HEK293 (cell line): ENCODE measurements at regions not wholly inside any gene's neighbourhood (a gene's known extent, or its start where the extent isn't known, plus 50 kb on each side); places are given as distances from the start of the nearest gene placed in this dataset.
A peak's percentile ranks its signal among the peaks of the same experiment; 100 is the strongest.
"Not testable (repeated sequence)": the region's sequence is repeated elsewhere in the genome, so short reads cannot be mapped to it uniquely, and the experiment has no call there.

Experiments used
- CTCF ChIA-PET: fragments of 350-600 bp; formaldehyde crosslinking; extraction: SDS; loops from one replicate; lab custom pipeline; 2021; ENCODE audit warnings: antibody characterized with exemption; lab: Yijun Ruan, JAX
- POLR2A ChIA-PET: fragments of 300-600 bp; formaldehyde crosslinking; extraction: SDS; loops from one replicate; lab custom pipeline; 2020; ENCODE audit warnings: antibody characterized with exemption, inconsistent platforms; lab: Yijun Ruan, JAX
- H3K27ac ChIP-seq: fragments of 200-500 bp; sonication (Bioruptor generic); 2 replicates; pipeline ENCODE4 v1.5.1; 2014; ENCODE audit warnings: low read depth, low read length, control low read depth, inconsistent platforms; ENCODE audit errors: extremely low read depth
- H3K36me3 ChIP-seq, 2 experiments: fragments of 200-500 bp in 1 of 2; sonication (Bioruptor generic) in 1 of 2; 1 replicate in 1 of 2; 2 replicates in 1 of 2; pipeline ENCODE4 v1.5.1; 2014 to 2017; ENCODE audit warnings: inconsistent platforms in 2 of 2, low read length in 2 of 2; ENCODE audit not compliant: control insufficient read depth in 2 of 2, insufficient read depth in 1 of 2
- H3K4me1 ChIP-seq: fragments of 200-500 bp; sonication (Bioruptor generic); 2 replicates; pipeline ENCODE4 v1.5.1; 2014; ENCODE audit warnings: mild to moderate bottlenecking, low read length, inconsistent platforms; ENCODE audit not compliant: control insufficient read depth, insufficient read depth
- H3K4me3 ChIP-seq: 2 replicates; pipeline ENCODE4 v1.5.1; 2011; ENCODE audit warnings: low read depth, mild to moderate bottlenecking, control low read depth, low read length, moderate library complexity
- H3K9me3 ChIP-seq: fragments of 200-500 bp; sonication (Bioruptor generic); 2 replicates; pipeline ENCODE4 v1.5.1; 2014; ENCODE audit warnings: low read depth, low read length, inconsistent platforms; ENCODE audit not compliant: control insufficient read depth, insufficient read depth
- PRDM1 ChIP-seq: fragments of 450-650 bp; formaldehyde crosslinking; IDR thresholded peaks from 2 replicates; pipeline ENCODE4; 2016; ENCODE audit warnings: missing biosample characterization, missing genetic modification characterization
- SETDB1 ChIP-seq: IDR thresholded peaks from one replicate; pipeline ENCODE4 v1.6.1; 2017; ENCODE audit warnings: mild to moderate bottlenecking, low read length, moderate library complexity, mixed read lengths; ENCODE audit not compliant: insufficient read length
- TRIM28 ChIP-seq: IDR thresholded peaks from 2 replicates; pipeline ENCODE4 v1.6.1; 2011; ENCODE audit warnings: low read length, control low read depth, borderline replicate concordance
- ZFP69B ChIP-seq: fragments of 450-650 bp; formaldehyde crosslinking; IDR thresholded peaks from 2 replicates; pipeline ENCODE4 v1.5.1; 2016; ENCODE audit warnings: missing biosample characterization, missing genetic modification characterization
- ZNF121 ChIP-seq: fragments of 450-650 bp; formaldehyde crosslinking; IDR thresholded peaks from 2 replicates; pipeline ENCODE4 v1.5.1; 2016; ENCODE audit warnings: missing biosample characterization, missing genetic modification characterization
- ZNF202 ChIP-seq: fragments of 450-650 bp; formaldehyde crosslinking; IDR thresholded peaks from 2 replicates; pipeline ENCODE4 v1.5.1; 2016; ENCODE audit warnings: missing biosample characterization, missing genetic modification characterization, borderline replicate concordance
- ZNF221 ChIP-seq: fragments of 450-650 bp; formaldehyde crosslinking; IDR thresholded peaks from 2 replicates; pipeline ENCODE4 v1.5.1; 2017; ENCODE audit warnings: missing biosample characterization, missing genetic modification characterization, borderline replicate concordance
- ZNF311 ChIP-seq: fragments of 450-650 bp; formaldehyde crosslinking; IDR thresholded peaks from 2 replicates; pipeline ENCODE4 v1.5.1; 2017; ENCODE audit warnings: missing biosample characterization, missing genetic modification characterization, borderline replicate concordance
- ZNF37A ChIP-seq: fragments of 450-650 bp; IDR thresholded peaks from 2 replicates; pipeline ENCODE4 v1.5.1; 2018; ENCODE audit warnings: missing biosample characterization, missing genetic modification characterization
- ZNF391 ChIP-seq: fragments of 450-650 bp; formaldehyde crosslinking; IDR thresholded peaks from 2 replicates; pipeline ENCODE4 v1.5.1; 2016; ENCODE audit warnings: low read depth, missing biosample characterization, missing genetic modification characterization, borderline replicate concordance
- ZNF416 ChIP-seq: fragments of 450-650 bp; formaldehyde crosslinking; IDR thresholded peaks from 2 replicates; pipeline ENCODE4 v1.5.1; 2016; ENCODE audit warnings: missing biosample characterization, missing genetic modification characterization
- ZNF433 ChIP-seq: fragments of 450-650 bp; formaldehyde crosslinking; IDR thresholded peaks from 2 replicates; pipeline ENCODE4 v1.5.1; 2016; ENCODE audit warnings: missing biosample characterization, missing genetic modification characterization, low read depth
- ZNF473 ChIP-seq: fragments of 450-650 bp; formaldehyde crosslinking; IDR thresholded peaks from 2 replicates; pipeline ENCODE4 v1.5.1; 2017; ENCODE audit warnings: missing biosample characterization, missing genetic modification characterization
- ZNF585B ChIP-seq: fragments of 450-650 bp; formaldehyde crosslinking; IDR thresholded peaks from 2 replicates; pipeline ENCODE4 v1.5.1; 2016; ENCODE audit warnings: missing biosample characterization, missing genetic modification characterization
- ZNF621 ChIP-seq: fragments of 450-650 bp; formaldehyde crosslinking; IDR thresholded peaks from 2 replicates; pipeline ENCODE4 v1.5.1; 2017; ENCODE audit warnings: missing biosample characterization, missing genetic modification characterization
- ZNF654 ChIP-seq: fragments of 450-650 bp; formaldehyde crosslinking; IDR thresholded peaks from 2 replicates; pipeline ENCODE4 v1.5.1; 2016; ENCODE audit warnings: low read depth, missing biosample characterization, missing genetic modification characterization
- ZNF776 ChIP-seq: fragments of 450-650 bp; formaldehyde crosslinking; IDR thresholded peaks from 2 replicates; pipeline ENCODE4 v1.5.0; 2017; ENCODE audit warnings: missing biosample characterization, missing genetic modification characterization, borderline replicate concordance
- TF ChIP-seq, protein P1 (sequence below): fragments of 450-650 bp; formaldehyde crosslinking; IDR thresholded peaks from 2 replicates; pipeline ENCODE4 v1.5.1; 2016; ENCODE audit warnings: missing biosample characterization, missing genetic modification characterization, borderline replicate concordance
- TF ChIP-seq, protein P2 (sequence below): fragments of 450-650 bp; formaldehyde crosslinking; IDR thresholded peaks from 2 replicates; pipeline ENCODE4 v1.5.1; 2016; ENCODE audit warnings: missing biosample characterization, missing genetic modification characterization
- TF ChIP-seq, protein P3 (sequence below): fragments of 450-650 bp; formaldehyde crosslinking; IDR thresholded peaks from 2 replicates; pipeline ENCODE4 v1.5.1; 2016; ENCODE audit warnings: missing biosample characterization, missing genetic modification characterization
- TF ChIP-seq, protein P4 (sequence below): IDR thresholded peaks from 2 replicates; pipeline ENCODE4 v1.6.1; 2011; ENCODE audit warnings: mild to moderate bottlenecking, low read depth, low read length, borderline replicate concordance
- TF ChIP-seq, protein P5 (sequence below): fragments of 450-650 bp; formaldehyde crosslinking; IDR thresholded peaks from 2 replicates; pipeline ENCODE4 v1.5.1; 2016; ENCODE audit warnings: missing biosample characterization, missing genetic modification characterization

DNA sequence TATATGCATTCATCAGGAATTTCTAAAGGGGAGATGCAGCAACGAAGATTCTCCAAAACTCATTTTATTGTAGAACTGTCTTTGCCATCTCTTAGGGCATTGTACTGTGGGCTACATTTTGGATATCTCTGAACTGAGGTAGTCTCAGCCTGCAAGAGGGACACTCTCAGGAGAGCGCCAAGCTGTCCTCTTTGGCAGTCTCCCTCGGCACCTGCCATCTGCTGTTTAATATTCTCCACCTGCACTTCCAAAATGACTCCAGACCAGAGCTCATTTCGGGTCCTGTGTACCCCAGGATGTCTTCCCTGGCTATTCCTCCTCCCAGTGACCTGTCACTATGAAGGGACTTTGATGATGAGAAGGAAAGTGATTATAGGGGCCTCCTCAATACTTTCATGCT is 356.3 kb upstream of the C1orf174 start (continued):
- TF ChIP-seq, protein P1, sequence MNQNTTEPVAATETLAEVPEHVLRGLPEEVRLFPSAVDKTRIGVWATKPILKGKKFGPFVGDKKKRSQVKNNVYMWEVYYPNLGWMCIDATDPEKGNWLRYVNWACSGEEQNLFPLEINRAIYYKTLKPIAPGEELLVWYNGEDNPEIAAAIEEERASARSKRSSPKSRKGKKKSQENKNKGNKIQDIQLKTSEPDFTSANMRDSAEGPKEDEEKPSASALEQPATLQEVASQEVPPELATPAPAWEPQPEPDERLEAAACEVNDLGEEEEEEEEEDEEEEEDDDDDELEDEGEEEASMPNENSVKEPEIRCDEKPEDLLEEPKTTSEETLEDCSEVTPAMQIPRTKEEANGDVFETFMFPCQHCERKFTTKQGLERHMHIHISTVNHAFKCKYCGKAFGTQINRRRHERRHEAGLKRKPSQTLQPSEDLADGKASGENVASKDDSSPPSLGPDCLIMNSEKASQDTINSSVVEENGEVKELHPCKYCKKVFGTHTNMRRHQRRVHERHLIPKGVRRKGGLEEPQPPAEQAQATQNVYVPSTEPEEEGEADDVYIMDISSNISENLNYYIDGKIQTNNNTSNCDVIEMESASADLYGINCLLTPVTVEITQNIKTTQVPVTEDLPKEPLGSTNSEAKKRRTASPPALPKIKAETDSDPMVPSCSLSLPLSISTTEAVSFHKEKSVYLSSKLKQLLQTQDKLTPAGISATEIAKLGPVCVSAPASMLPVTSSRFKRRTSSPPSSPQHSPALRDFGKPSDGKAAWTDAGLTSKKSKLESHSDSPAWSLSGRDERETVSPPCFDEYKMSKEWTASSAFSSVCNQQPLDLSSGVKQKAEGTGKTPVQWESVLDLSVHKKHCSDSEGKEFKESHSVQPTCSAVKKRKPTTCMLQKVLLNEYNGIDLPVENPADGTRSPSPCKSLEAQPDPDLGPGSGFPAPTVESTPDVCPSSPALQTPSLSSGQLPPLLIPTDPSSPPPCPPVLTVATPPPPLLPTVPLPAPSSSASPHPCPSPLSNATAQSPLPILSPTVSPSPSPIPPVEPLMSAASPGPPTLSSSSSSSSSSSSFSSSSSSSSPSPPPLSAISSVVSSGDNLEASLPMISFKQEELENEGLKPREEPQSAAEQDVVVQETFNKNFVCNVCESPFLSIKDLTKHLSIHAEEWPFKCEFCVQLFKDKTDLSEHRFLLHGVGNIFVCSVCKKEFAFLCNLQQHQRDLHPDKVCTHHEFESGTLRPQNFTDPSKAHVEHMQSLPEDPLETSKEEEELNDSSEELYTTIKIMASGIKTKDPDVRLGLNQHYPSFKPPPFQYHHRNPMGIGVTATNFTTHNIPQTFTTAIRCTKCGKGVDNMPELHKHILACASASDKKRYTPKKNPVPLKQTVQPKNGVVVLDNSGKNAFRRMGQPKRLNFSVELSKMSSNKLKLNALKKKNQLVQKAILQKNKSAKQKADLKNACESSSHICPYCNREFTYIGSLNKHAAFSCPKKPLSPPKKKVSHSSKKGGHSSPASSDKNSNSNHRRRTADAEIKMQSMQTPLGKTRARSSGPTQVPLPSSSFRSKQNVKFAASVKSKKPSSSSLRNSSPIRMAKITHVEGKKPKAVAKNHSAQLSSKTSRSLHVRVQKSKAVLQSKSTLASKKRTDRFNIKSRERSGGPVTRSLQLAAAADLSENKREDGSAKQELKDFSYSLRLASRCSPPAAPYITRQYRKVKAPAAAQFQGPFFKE (tag by site-specific recombination) = no peak
- TF ChIP-seq, all 188 proteins: peak for 0

DNA sequence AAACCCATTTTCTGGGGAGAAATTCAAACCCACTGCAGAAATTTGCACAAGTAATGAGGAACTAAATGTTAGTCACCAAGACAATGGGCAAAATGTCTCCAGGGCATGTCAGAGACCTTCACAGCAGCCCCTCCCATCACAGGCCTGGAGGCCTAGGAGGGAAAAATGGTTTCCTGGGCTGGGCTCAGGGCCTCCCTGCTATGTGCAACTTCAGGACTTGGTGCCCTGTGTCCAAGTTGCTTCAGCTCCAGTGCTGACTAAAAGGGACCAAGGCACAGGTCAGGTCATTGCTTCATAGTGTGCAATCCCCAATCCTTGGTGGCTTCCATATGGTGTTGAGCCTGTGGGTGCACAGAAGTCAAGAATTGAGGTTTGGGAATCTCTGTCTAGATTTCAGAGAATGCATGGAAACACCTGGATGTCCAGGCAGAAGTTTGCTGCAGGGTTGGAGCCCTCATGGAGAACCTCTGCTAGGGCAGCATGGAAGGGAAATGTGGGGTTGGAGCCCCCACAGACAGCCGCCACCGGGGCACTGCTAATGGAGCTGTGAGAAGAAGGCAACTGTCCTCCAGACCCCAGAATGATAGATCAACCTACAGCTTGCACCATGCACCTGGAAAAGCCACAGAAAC is 358.2 kb upstream of the C1orf174 start:
- H3K9me3 ChIP-seq, H3K36me3 ChIP-seq, POLR2A ChIA-PET: not testable (repeated sequence)

DNA sequence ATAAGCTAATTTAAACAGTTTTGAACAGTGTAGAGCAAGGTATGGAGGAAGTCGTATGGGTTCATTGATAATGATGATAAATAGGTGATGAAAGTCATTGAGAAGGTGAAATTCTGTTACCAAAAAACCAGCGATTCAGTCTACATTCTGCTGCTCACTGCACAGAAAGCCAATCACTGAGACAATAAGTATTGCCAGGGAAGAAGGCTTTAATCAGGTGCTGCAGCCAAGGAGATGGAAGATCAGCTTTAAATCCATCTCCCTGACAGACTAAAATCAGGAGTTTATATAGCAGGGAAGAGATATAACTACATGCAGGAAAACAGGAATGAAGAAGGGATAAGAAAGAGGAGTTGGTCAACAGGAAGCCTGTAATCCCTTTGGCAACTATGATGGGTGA is 361.3 kb upstream of the C1orf174 start:
- Histone ChIP-seq H3K4me3 (no peak overlapping the region), H3K9me3 (no peaks in the 10 kb centered on the region), H3K27ac (no peak overlapping the region)
- ChIA-PET POLR2A (no interaction called here), CTCF (no interaction called here)
- TF ChIP-seq ZNF37A (tag by site-specific recombination) (no peak), ZNF221 (tag by site-specific recombination) (no peak), ZNF202 (tag by site-specific recombination) (no peak), ZNF433 (tag by site-specific recombination) (no peak), ZFP69B (tag by site-specific recombination) (no peak), ZNF776 (tag by site-specific recombination) (no peak), ZNF311 (tag by site-specific recombination) (no peak), TRIM28 (no peak), ZNF121 (tag by site-specific recombination) (no peak), ZNF654 (tag by site-specific recombination) (no peak), ZNF621 (tag by site-specific recombination) (no peak), ZNF473 (tag by site-specific recombination) (no peak), ZNF416 (tag by site-specific recombination) (no peak), PRDM1 (tag by site-specific recombination) (no peak), ZNF391 (tag by site-specific recombination) (no peak)
- TF ChIP-seq, protein P2, sequence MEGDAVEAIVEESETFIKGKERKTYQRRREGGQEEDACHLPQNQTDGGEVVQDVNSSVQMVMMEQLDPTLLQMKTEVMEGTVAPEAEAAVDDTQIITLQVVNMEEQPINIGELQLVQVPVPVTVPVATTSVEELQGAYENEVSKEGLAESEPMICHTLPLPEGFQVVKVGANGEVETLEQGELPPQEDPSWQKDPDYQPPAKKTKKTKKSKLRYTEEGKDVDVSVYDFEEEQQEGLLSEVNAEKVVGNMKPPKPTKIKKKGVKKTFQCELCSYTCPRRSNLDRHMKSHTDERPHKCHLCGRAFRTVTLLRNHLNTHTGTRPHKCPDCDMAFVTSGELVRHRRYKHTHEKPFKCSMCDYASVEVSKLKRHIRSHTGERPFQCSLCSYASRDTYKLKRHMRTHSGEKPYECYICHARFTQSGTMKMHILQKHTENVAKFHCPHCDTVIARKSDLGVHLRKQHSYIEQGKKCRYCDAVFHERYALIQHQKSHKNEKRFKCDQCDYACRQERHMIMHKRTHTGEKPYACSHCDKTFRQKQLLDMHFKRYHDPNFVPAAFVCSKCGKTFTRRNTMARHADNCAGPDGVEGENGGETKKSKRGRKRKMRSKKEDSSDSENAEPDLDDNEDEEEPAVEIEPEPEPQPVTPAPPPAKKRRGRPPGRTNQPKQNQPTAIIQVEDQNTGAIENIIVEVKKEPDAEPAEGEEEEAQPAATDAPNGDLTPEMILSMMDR (tag by site-specific recombination) = no peak
- TF ChIP-seq, protein P3, sequence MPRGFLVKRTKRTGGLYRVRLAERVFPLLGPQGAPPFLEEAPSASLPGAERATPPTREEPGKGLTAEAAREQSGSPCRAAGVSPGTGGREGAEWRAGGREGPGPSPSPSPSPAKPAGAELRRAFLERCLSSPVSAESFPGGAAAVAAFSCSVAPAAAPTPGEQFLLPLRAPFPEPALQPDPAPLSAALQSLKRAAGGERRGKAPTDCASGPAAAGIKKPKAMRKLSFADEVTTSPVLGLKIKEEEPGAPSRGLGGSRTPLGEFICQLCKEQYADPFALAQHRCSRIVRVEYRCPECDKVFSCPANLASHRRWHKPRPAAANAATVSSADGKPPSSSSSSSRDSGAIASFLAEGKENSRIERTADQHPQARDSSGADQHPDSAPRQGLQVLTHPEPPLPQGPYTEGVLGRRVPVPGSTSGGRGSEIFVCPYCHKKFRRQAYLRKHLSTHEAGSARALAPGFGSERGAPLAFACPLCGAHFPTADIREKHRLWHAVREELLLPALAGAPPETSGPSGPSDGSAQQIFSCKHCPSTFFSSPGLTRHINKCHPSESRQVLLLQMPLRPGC = no peak
- TF ChIP-seq, protein P4, sequence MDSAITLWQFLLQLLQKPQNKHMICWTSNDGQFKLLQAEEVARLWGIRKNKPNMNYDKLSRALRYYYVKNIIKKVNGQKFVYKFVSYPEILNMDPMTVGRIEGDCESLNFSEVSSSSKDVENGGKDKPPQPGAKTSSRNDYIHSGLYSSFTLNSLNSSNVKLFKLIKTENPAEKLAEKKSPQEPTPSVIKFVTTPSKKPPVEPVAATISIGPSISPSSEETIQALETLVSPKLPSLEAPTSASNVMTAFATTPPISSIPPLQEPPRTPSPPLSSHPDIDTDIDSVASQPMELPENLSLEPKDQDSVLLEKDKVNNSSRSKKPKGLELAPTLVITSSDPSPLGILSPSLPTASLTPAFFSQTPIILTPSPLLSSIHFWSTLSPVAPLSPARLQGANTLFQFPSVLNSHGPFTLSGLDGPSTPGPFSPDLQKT = no peak
- TF ChIP-seq, protein P5, sequence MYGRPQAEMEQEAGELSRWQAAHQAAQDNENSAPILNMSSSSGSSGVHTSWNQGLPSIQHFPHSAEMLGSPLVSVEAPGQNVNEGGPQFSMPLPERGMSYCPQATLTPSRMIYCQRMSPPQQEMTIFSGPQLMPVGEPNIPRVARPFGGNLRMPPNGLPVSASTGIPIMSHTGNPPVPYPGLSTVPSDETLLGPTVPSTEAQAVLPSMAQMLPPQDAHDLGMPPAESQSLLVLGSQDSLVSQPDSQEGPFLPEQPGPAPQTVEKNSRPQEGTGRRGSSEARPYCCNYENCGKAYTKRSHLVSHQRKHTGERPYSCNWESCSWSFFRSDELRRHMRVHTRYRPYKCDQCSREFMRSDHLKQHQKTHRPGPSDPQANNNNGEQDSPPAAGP (tag by site-specific recombination) = no peak
- TF ChIP-seq, all 188 proteins: peak for 0
- Histone ChIP-seq H3K36me3 (no peaks in the 10 kb centered on the region), H3K4me1 (no peaks in the 10 kb centered on the region)

More for the DNA sequence above, 358.2 kb upstream of the C1orf174 start:
- CTCF ChIA-PET, H3K4me3 ChIP-seq, H3K27ac ChIP-seq: not testable (repeated sequence)
- TF ChIP-seq ZNF585B = peak; percentile 83
- TF ChIP-seq SETDB1 = peak; percentile 64
- TF ChIP-seq, all 188 proteins: peak for 2; not testable (repeated sequence) for 186
- not testable (repeated sequence) for H3K4me1 ChIP-seq
